GM04504 (cell line): ENCODE measurements at regions not wholly inside any gene's neighbourhood (a gene's known extent, or its start where the extent isn't known, plus 50 kb on each side); places are given as distances from the start of the nearest gene placed in this dataset.

Source experiments
- DNase-seq: peaks from one replicate; pipeline ENCODE4 v3.0.0-alpha.2; 2012; ENCODE audit warnings: low read depth

- DNase-seq, result no peak
Observed at GRCh38 chr9:96183751-96184150, 118.2 kb downstream of the HSD17B3 start.

- no peak for DNase-seq
Observed at GRCh38 chr9:96178153-96178552, 123.8 kb downstream of the HSD17B3 start.

DNA sequence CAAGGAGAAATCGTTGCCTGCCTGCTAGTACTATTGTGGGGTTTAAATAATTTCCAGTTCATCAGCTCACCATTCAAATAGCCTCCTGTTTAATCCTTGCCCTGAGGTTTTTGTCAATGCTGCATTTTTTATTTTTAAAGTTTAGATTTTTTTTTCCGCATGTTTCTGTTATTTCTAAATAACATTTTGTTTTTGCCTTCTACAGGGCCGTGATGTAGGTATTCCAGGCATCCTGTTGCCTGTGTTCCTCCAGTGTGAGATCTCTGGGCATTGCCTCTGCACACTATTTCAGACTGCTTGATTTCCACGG is 124.3 kb downstream of the HSD17B3 start:
- no peak for DNase-seq

DNA sequence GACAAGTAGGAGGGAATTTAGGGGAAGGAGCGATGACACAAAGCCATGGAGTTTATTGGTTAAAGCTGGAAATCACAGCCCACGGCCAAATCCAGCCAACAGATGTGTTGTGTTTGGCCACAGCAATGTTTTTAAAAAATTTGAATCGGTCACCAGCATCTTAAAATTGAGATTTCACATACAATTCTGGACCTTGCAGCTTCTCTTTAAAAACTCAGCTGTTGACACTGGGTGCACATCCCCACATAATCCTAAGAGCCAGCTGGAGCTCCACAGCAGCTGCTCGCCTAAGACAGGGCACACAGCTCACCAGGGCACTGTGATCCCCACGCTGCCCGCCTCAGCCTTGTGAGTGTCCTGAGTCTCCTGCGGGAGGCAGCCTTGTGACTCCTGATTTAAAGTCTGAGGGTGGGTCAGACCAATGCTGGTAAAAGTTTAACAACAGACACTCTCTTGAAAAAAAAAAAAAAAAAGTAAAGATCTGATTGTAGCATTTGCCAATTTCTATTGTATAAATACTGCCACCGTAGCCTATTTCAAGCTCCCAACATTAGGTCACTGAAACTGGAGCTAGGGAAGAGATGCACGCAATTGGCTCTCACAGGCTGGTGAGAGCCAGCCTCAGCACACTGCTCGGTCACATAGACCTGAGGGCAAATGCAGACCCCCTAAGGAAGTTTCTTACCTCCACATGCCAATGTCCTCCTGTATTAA is 124.8 kb downstream of the HSD17B3 start:
- DNase-seq, result no peak

DNA sequence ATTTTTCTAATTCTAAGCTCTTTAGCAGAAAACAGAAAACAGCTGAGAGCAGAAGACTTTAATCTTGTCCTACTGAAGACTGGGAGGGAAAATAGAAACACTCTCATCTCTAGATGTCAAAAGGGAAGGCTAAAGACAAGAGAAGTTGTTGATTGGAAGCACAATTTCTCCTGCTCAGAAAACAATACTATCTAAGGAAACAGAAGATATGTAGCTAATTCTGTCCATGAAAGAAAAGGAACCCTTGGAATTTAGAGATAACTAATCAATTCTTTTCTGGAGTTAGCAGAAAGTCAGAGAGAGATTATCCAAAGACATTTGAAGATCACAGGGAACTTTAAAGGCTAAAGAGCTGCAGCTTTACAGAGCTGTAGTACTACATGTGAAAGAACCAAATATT is 126.2 kb downstream of the HSD17B3 start:
- no peak for DNase-seq

DNA sequence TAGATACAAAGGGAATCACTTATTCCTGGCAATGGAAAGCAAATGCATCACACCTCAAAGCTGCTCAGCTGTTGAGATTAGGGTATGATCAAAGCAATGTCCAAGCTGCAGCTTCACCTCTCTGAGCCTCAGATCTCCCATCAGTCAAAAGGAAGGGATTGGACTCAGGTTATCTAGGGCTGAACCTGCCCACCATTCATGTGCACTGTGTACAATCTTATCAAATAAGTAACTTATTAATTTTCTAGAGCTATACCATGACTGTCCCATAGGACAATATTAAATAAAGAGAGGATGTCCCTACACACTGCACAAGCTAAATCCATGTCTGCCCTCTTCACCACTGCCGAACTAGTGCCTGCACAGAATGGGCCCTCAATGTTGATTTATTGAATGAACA is 127.0 kb downstream of the HSD17B3 start:
- DNase-seq, result no peak

DNA sequence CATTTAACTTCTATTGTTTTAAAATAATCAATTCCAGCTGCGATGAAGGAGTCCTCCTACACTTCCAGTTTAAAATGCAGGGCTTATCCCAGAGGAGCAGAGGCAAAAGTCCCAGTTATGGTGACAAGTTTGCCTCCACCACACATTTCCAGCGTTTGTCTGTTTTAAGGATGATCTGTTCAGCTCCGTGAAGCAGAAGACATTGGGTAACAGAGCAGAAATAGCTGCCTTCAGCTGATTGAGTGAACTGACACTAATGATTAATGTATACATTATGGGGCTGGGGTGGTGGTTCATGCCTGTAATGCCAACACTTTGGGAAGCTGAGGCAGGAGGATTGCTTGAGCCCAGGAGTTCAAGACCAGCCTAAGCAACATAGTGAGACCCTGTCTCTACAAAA is 127.6 kb downstream of the HSD17B3 start:
- no peak for DNase-seq

- no peak for DNase-seq
Observed at GRCh38 chr9:96173640-96174039, 128.3 kb downstream of the HSD17B3 start.

GRCh38 chr9:96172797-96173196 is 129.2 kb downstream of the HSD17B3 start:
- DNase-seq, result no peak

DNA sequence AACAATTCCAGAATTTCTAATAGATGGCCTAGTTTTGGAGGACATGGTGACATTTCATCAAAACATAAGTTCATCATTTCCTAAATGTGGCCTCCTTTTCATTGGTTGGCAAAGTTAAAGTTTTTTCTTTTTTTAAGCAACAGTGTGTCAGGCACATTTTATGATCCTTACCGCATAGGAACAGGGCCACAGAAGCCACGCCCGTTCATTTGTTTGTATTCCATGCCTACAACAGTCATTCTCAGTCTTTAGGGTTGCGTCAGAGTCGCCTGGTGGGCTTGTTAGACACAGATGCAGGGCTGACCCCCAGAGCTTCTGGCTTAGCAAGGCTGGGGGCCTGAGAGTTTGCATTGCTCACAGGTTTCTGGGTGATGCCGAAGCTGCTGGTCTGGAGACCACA is 130.2 kb downstream of the HSD17B3 start:
- DNase-seq, result no peak

DNA sequence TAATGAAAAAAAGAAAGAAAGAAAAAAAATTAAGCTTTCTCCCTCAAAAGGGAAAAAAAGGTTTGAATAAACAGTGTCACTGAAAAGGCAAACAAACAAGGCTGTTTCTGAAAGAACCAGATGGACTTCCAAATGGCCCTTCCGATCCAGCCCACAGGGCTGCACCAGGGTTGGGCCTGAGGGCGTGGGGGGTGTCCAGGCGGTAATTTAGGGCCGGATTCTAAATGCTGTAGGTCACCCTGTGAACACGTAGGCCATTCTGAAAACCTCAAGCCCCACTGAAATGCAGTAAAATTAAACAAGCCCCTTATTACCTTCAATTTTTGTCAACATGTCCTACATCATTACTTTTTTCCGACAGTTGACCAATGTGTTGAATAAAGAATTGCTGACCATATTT is 132.1 kb downstream of the HSD17B3 start:
- DNase-seq, result no peak

DNA sequence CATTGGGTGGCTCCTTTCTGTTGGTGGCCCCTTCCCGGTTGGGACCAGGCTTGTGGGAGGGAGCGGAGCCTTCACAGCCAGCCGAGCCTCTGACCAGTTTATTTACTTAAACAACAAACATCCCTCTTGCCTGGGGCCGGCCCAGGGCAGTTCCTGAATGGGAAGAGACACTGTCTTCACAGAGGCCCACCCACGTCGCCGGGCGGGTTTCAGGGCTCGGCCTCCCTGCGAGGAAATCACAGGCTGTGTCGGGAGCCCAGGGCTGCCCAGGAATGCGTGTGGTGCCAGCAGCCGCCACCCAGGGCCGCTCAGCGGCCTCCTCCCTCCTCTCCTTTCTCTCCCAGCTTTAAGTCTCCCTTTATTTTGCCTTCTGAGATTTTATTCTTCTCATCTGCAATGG is 132.5 kb downstream of the HSD17B3 start:
- DNase-seq, result no peak

GRCh38 chr9:96168882-96169281 is 133.1 kb downstream of the HSD17B3 start:
- DNase-seq, result no peak

GRCh38 chr9:96167011-96167410 is 135.0 kb downstream of the HSD17B3 start:
- no peak for DNase-seq

- no peak for DNase-seq
Observed at GRCh38 chr9:96164268-96164683, 137.7 kb downstream of the HSD17B3 start.

- DNase-seq, result no peak
Observed at GRCh38 chr9:96163712-96164111, 138.3 kb downstream of the HSD17B3 start.

GRCh38 chr9:96163161-96163560 is 138.8 kb downstream of the HSD17B3 start:
- no peak for DNase-seq

DNA sequence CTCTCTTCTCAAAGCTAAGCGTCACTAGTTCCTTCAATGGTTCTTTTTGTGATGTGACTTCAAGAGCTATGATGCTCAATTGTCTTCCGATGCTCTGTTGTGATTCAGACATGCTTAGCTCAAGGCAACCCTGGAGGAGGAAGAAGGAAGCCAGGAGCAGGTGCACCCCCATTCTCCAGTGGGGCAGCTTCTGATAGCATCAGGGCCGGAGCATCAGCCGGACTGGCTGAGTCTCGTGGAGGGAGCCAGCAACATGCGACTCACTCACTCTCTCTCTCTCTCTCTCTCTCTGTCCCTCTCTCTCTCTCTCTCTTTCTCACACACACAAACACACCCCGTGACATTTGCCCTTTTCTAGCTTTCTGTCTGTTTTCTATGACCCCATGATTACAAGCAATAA is 140.2 kb downstream of the HSD17B3 start:
- DNase-seq, result no peak

DNA sequence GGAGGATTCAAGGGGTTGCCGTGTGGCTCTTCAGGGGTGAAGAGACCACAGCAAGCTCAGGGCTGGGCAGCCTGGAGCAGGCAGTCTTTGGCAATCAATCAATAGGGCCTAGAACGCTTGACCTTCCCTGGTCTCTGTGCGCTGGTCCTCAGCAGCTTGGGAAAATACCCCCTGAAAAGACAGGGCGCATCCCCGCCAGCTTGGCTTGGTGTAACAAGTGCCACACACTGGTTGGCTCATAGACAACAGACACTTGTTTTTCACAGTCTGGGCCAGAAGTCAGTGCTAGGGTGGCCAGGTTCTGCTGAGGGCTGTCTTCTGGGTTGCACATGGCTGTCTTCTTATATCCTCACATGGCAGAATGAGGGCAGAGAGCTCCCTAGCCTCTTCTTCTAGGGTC is 141.1 kb downstream of the HSD17B3 start:
- no peak for DNase-seq

- DNase-seq, result no peak
Observed at GRCh38 chr9:96160168-96160567, 141.8 kb downstream of the HSD17B3 start.

- no peak for DNase-seq
Observed at GRCh38 chr9:96159596-96159995, 142.4 kb downstream of the HSD17B3 start.

DNA sequence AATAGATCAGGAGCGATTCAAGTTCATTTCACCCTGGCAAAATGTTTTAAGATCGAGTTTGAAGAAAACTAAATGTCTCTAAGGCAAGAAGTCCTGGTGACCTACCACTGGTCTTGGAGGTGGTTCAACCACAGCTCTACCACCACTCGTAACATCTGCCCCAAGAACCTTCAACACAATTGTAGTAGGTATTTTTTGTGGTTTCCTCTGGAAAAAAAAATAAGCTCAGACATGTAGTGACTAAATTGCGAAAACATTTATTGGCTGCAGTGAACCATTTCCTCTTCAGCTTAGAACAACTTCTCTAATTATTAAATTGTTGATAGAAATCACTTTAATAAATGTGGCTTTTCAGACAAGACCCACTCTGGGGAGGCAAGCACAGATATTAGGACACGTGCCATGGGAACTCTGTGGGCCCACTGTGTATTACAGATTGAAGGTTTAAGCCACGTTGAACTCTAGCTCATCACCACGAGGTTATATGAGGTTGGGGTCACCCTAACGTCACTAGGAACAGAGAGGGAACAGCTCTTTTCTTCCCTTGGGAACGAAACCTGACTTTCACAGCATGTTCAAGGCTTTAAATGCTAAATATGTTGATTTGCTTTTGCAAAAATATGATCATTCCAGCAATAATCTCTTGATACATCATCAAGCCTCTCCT is 142.9 kb downstream of the HSD17B3 start:
- DNase-seq, result no peak

- DNase-seq, result no peak
Observed at GRCh38 chr9:96158147-96158546, 143.8 kb downstream of the HSD17B3 start.

DNA sequence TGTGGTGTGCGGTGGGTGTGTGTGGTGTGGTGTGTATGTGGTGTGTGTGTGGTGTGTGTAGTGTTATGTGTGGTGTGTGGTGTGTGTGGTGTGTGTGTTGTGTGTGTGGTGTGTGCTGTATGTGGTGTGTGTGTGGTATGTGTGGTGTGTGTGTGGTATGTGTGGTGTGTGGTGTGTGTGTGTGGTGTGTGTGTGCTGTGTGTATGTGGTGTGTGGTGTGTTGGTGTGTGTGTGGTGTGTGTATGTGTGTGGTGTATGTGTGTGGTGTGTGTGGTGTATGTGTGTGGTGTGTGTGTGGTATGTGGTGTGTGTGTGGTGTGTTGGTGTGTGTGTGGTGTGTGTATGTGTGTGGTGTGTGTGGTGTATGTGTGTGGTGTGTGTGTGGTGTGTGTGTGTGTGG is 144.3 kb downstream of the HSD17B3 start:
- DNase-seq, result no peak
